ENCODE measurements at regions not wholly inside any gene's neighbourhood (a gene's known extent, or its start where the extent isn't known, plus 50 kb on each side); places are given as distances from the start of the nearest gene placed in this dataset.

DNA sequence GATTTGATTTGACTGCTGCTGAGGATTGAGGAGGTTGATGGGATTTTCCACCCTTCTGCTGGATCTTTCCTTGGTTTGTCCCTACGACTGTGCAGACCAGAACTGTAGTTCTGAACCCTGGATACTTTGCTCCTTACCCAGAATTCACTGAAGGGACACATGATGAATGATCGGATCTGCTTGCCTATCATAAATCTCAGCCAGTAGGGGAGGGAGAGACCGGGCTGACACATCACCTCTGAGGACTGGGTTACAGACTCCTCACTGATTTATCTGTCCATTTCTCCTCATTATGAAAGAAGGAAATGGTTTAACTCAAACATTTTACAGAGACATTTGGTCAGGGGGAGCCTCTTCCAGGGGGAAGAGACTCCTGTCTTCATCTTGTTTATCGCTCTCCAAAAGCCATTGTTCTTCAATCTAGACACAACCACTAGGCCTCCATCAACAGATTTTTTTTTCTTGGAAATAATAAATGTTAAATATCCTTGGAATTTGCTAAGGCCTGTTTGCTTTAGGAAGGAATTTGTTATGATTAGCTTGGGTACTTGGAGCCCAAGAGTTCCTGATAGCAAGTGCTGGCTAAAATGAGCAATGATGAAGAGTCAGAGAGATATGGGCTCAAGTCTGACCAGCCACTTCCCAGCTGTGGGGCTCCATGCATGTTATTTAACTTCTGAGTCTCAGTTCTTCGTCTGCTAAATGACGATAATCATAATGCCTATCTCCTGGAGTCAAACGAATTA, 925.5 kb downstream of the SLC4A3 start:
- no peak overlapping the region for H3K4me3 ChIP-seq (ENCODE audit: low read depth, low read length)
- TF ChIP-seq, protein P1, sequence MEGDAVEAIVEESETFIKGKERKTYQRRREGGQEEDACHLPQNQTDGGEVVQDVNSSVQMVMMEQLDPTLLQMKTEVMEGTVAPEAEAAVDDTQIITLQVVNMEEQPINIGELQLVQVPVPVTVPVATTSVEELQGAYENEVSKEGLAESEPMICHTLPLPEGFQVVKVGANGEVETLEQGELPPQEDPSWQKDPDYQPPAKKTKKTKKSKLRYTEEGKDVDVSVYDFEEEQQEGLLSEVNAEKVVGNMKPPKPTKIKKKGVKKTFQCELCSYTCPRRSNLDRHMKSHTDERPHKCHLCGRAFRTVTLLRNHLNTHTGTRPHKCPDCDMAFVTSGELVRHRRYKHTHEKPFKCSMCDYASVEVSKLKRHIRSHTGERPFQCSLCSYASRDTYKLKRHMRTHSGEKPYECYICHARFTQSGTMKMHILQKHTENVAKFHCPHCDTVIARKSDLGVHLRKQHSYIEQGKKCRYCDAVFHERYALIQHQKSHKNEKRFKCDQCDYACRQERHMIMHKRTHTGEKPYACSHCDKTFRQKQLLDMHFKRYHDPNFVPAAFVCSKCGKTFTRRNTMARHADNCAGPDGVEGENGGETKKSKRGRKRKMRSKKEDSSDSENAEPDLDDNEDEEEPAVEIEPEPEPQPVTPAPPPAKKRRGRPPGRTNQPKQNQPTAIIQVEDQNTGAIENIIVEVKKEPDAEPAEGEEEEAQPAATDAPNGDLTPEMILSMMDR (IDR thresholded peaks at IDR 0.05; ENCODE audit: insufficient read depth, low read depth, low read length), result no peak
- DNase-seq (ENCODE audit: low read depth), result no peak

DNA sequence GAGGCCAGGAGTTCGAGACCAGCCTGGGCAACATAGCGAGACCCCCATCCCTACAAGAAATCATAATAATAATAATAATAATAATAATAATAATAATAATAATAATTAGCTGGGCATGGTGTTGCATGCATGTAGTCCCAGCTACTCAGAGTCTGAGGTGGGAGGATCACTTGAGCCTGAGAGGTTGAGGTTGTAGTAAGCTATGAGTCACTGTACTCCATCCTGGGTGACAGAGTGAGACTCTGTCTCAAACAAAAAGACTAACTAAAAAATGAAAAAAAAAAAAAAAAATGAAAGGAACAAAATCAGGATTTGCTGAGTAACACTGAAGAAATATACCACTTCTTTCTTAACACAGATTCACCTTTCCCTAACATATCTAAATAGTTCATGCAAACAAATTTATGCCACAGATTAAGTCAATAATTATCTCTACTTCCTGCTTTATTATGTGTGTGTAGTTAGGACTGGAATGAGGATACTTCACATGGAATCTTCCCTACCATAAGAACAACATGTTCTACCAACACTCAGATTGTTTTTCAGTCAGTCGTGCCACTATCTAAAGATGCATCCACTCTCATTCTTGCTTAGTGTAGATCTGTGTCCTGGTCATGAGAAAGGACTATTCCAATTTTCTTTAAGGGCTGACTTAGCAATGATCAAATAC, 928.7 kb downstream of the SLC4A3 start:
- H3K4me3 ChIP-seq (ENCODE audit: low read depth, low read length), result no peak overlapping the region
- no peak for DNase-seq (ENCODE audit: low read depth)
- TF ChIP-seq, protein P1 (IDR thresholded peaks at IDR 0.05; ENCODE audit: insufficient read depth, low read depth, low read length), result no peak

DNA sequence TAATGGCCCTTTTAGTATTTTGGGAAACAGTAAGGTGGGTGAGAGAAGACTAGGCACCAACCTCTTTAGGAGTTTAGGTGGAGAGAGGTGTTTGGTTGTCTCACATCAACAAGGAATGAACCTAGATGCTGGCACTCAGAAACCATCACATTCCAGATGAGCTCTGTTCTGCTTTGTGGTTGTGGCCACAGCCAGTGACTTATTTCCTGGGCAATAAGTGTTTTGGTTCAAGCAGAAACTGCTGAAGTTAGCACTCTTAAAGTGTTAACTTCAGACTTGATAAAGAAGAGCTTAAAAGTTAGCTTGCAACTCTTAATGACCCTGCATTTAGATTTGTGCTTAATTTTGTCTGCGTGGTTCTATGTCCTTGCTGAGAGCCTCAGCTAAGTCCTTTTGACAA, 929.2 kb downstream of the SLC4A3 start:
- H3K4me3 ChIP-seq (ENCODE audit: low read depth, low read length), result no peak overlapping the region
- no peak for DNase-seq (ENCODE audit: low read depth)
- TF ChIP-seq, protein P1 (IDR thresholded peaks at IDR 0.05; ENCODE audit: insufficient read depth, low read depth, low read length), result no peak

DNA sequence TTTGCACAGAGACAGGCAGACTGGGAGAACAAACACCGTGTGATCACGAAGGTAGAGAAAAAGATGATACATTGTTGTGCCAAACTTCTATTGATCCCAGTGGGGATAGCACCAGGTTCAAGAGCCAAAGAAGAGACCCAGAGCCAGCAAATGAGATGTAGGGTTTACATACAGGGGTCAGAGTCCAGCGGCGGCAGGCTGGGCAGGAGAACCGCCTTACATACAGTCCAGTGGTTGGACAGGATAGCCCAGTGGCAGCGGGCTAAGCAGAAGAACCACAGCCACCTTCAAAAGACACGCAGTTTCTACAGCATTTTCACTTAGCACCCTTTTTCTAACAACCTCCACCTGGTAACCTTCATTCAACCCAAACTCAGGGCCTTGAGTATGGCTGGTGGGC, 932.8 kb downstream of the SLC4A3 start:
- TF ChIP-seq, protein P1 (IDR thresholded peaks at IDR 0.05; ENCODE audit: insufficient read depth, low read depth, low read length), result no peak
- H3K4me3 ChIP-seq (ENCODE audit: low read depth, low read length), result no peak overlapping the region
- DNase-seq (ENCODE audit: low read depth), result no peak

DNA sequence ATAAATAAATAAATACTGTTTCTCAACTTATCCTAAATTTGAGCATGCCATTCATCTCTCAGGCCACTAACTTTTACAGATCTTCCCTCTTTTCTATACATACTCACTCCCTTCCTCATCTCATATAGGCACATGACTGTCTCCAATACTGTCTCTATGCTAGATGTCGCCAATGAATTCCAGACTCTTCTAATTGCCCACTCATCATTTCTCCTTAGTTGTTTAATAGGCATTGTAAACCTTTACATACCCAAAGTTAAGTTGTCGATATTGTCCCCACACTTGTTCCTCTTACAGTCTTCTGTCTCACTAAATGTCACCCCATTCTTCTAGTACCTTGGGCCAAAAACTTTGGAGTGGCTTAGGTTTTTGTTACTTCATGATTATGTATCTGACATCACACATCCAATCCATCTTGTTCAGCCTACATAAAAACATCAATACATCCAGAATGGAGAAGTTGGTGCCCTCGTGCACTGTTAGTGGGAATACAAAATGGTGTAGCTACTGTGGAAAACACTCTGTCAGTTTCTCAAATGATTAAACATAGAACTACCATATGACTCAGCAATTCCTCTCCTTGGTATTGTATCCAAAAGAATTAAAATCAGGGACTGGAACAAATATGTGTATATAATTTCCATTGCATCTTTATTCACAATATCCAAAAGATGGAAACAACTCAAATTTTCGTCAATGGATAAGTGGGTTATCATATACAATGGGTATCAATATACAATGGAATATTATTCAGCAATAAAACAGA, 935.1 kb downstream of the SLC4A3 start:
- H3K4me3 ChIP-seq (ENCODE audit: low read depth, low read length), result no peak overlapping the region
- TF ChIP-seq, protein P1 (IDR thresholded peaks at IDR 0.05; ENCODE audit: insufficient read depth, low read depth, low read length), result no peak
- no peak for DNase-seq (ENCODE audit: low read depth)

DNA sequence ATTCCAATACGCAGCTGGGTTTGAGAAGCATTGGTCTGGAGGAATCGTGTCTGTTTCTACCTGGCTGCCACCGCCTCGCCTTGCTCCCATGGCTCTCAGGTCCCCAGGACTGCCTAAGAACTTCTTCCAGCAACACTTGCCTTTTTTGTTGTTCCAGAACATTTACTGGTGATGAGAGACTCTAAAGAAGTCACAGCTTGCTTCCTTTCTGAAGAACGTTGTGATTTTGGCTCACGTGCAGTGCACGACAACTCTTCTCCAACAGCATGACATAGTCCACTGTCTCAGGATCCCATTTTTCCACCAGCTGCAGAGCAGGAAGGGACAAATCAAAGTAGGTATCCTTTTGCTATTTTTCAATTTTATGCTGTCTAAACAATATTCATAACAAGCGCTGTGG, 940.9 kb downstream of the SLC4A3 start:
- no peak for DNase-seq (ENCODE audit: low read depth)
- H3K4me3 ChIP-seq (ENCODE audit: low read depth, low read length), result no peak overlapping the region
- TF ChIP-seq, protein P1 (IDR thresholded peaks at IDR 0.05; ENCODE audit: insufficient read depth, low read depth, low read length), result no peak
